Parathyroid adenoma (tissue), 2 donors: ENCODE measurements at regions not wholly inside any gene's neighbourhood (a gene's known extent, or its start where the extent isn't known, plus 50 kb on each side); places are given as distances from the start of the nearest gene placed in this dataset.
"Not testable (repeated sequence)": the region's sequence is repeated elsewhere in the genome, so short reads cannot be mapped to it uniquely, and the experiment has no call there.

ENCODE experiments used
- H2AFZ ChIP-seq: fragments of 300-600 bp; sonication (generic); one replicate; pipeline ENCODE4 v1.7.0; 2017; ENCODE audit warnings: antibody characterized with exemption, mild to moderate bottlenecking
- H3K27ac ChIP-seq: fragments of 300-600 bp; sonication (generic); one replicate; pipeline ENCODE4 v1.7.0; 2017
- H3K27me3 ChIP-seq: fragments of 300-600 bp; sonication (generic); one replicate; pipeline ENCODE4 v1.7.0; 2017; ENCODE audit warnings: low read length; ENCODE audit not compliant: control insufficient read depth, insufficient read depth
- H3K36me3 ChIP-seq: fragments of 300-600 bp; sonication (generic); one replicate; pipeline ENCODE4 v1.7.0; 2017; ENCODE audit warnings: low read length; ENCODE audit not compliant: control insufficient read depth, insufficient read depth
- H3K4me1 ChIP-seq: fragments of 300-600 bp; sonication (generic); one replicate; pipeline ENCODE4 v1.7.0; 2017; ENCODE audit warnings: control low read depth
- H3K4me2 ChIP-seq: fragments of 300-600 bp; sonication (generic); one replicate; pipeline ENCODE4 v1.7.0; 2017; ENCODE audit warnings: low read length
- H3K4me3 ChIP-seq: fragments of 300-600 bp; sonication (generic); one replicate; pipeline ENCODE4 v1.7.0; 2017; ENCODE audit warnings: low read depth, low read length
- H3K79me2 ChIP-seq: fragments of 300-600 bp; sonication (generic); one replicate; pipeline ENCODE4 v1.7.0; 2017; ENCODE audit warnings: control low read depth
- H3K9ac ChIP-seq: fragments of 300-600 bp; sonication (generic); one replicate; pipeline ENCODE4 v1.7.0; 2017; ENCODE audit warnings: mild to moderate bottlenecking
- H3K9me3 ChIP-seq: fragments of 300-600 bp; sonication (generic); one replicate; pipeline ENCODE4 v1.7.0; 2017; ENCODE audit warnings: low read length; ENCODE audit not compliant: control insufficient read depth
- CTCF ChIP-seq: fragments of 300-600 bp; sonication (generic); IDR thresholded peaks from one replicate; pipeline ENCODE4 v1.7.0; 2017; ENCODE audit warnings: antibody characterized with exemption, mild to moderate bottlenecking
- donor health status: primary hyperparathyroidism.

GRCh38 chr10:4602764-4603491 is 223.1 kb upstream of the AKR1E2 start:
- no peaks in the 10 kb centered on the region for H3K9me3 ChIP-seq
- H3K9ac ChIP-seq = no peak overlapping the region

GRCh38 chr10:4599471-4599870 is 226.5 kb upstream of the AKR1E2 start:
- H3K4me2 ChIP-seq = no peak overlapping the region
- no peak overlapping the region for H3K9ac ChIP-seq
- no peaks in the 10 kb centered on the region for H3K36me3 ChIP-seq
- no peaks in the 10 kb centered on the region for H3K9me3 ChIP-seq
- no peak for TF ChIP-seq CTCF
- no peak overlapping the region for H3K4me3 ChIP-seq
- no peak overlapping the region for H2AFZ ChIP-seq
- H3K27me3 ChIP-seq = no peaks in the 10 kb centered on the region
- no peak overlapping the region for H3K27ac ChIP-seq
- no peaks in the 10 kb centered on the region for H3K4me1 ChIP-seq
- H3K79me2 ChIP-seq = no peaks in the 10 kb centered on the region

More at GRCh38 chr10:4602764-4603491, 223.1 kb upstream of the AKR1E2 start:
- H3K79me2 ChIP-seq = no peaks in the 10 kb centered on the region
- TF ChIP-seq CTCF = no peak
- no peak overlapping the region for H2AFZ ChIP-seq
- no peaks in the 10 kb centered on the region for H3K4me1 ChIP-seq
- no peak overlapping the region for H3K4me3 ChIP-seq
- no peak overlapping the region for H3K27ac ChIP-seq
- H3K27me3 ChIP-seq = no peaks in the 10 kb centered on the region
- no peaks in the 10 kb centered on the region for H3K36me3 ChIP-seq
- H3K4me2 ChIP-seq = no peak overlapping the region

- H3K4me2 ChIP-seq, H3K27ac ChIP-seq, H3K4me1 ChIP-seq: not testable (repeated sequence)
These were observed 228.1 kb upstream of the AKR1E2 start for GRCh38 chr10:4597898-4598297.

GRCh38 chr10:4596951-4597350 is 229.1 kb upstream of the AKR1E2 start:
- no peak overlapping the region for H2AFZ ChIP-seq
- no peak overlapping the region for H3K4me2 ChIP-seq
- H3K36me3 ChIP-seq = no peaks in the 10 kb centered on the region
- no peak overlapping the region for H3K9ac ChIP-seq
- no peaks in the 10 kb centered on the region for H3K27me3 ChIP-seq
- no peak for TF ChIP-seq CTCF
- H3K79me2 ChIP-seq = no peaks in the 10 kb centered on the region
- H3K9me3 ChIP-seq = no peaks in the 10 kb centered on the region
- H3K4me1 ChIP-seq = no peaks in the 10 kb centered on the region
- no peak overlapping the region for H3K4me3 ChIP-seq
- H3K27ac ChIP-seq = no peak overlapping the region

More at GRCh38 chr10:4597898-4598297, 228.1 kb upstream of the AKR1E2 start:
- H3K9me3 ChIP-seq, H2AFZ ChIP-seq, H3K79me2 ChIP-seq, H3K4me3 ChIP-seq, H3K36me3 ChIP-seq, H3K27me3 ChIP-seq, H3K9ac ChIP-seq: not testable (repeated sequence)

GRCh38 chr10:4595719-4596319 is 230.2 kb upstream of the AKR1E2 start:
- H3K9me3 ChIP-seq = no peaks in the 10 kb centered on the region
- H3K36me3 ChIP-seq = no peaks in the 10 kb centered on the region
- H3K9ac ChIP-seq = no peak overlapping the region
- no peak overlapping the region for H3K4me3 ChIP-seq
- H3K79me2 ChIP-seq = no peaks in the 10 kb centered on the region
- no peak overlapping the region for H2AFZ ChIP-seq
- no peak overlapping the region for H3K4me2 ChIP-seq
- no peak overlapping the region for H3K27ac ChIP-seq
- no peak for TF ChIP-seq CTCF
- H3K27me3 ChIP-seq = no peaks in the 10 kb centered on the region
- no peaks in the 10 kb centered on the region for H3K4me1 ChIP-seq
